ENCODE measurements at regions not wholly inside any gene's neighbourhood (a gene's known extent, or its start where the extent isn't known, plus 50 kb on each side); places are given as distances from the start of the nearest gene placed in this dataset.
A peak's percentile ranks its signal among the peaks of the same experiment; 100 is the strongest.

DNA sequence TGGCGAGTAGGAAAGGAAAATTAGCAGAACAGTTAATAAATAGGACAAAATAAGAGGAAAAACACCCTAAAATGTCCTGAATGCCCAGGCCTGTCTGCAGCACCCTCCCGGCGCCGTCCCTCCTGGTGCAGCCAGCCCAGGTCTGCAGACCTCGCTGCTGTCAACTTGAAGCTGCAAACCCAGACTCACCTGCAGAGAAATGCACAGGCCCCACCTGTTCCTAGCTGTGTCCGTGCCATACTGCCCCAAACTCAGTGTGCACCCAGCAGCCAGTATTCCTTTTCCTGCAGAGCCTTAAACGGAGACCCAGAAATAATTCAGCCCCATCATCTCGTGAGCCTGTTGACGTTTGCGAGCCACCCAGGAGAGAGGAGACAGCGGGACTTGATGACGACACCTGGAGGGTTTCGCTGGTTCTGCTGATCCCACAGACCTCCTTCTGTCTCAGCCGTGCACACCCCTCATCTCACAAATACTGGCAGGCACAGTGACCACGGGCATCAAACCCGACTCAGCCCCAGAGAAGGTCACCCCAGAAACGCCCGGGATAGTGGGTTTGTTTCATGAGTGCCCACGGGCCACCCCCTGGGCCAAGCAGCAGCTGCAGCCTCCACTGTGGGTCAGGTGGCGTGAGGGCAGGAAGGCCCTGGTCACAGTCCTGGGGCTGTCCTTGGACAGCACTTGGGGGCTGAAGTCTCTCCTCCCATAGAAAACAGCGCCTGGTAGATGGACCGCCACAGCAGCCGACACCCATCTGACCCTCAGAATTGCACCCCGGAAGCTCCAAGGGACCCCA, 239.5 kb upstream of the SALL3 start:
- Histone ChIP-seq H3K36me3 (no peaks in the 10 kb centered on the region), H3K4me1 (no peaks in the 10 kb centered on the region), H3K27ac (no peak overlapping the region), H3K4me3 (no peak overlapping the region), H3K9me3 (no peaks in the 10 kb centered on the region), H3K27me3 (peaks cover 0 to 10% of the 10 kb centered on the region in 2 donors)
- intact Hi-C loops (cut with DNase I), result no loop called here
- ATAC-seq (no peak), DNase-seq (no peak)
- TF ChIP-seq, protein P1, sequence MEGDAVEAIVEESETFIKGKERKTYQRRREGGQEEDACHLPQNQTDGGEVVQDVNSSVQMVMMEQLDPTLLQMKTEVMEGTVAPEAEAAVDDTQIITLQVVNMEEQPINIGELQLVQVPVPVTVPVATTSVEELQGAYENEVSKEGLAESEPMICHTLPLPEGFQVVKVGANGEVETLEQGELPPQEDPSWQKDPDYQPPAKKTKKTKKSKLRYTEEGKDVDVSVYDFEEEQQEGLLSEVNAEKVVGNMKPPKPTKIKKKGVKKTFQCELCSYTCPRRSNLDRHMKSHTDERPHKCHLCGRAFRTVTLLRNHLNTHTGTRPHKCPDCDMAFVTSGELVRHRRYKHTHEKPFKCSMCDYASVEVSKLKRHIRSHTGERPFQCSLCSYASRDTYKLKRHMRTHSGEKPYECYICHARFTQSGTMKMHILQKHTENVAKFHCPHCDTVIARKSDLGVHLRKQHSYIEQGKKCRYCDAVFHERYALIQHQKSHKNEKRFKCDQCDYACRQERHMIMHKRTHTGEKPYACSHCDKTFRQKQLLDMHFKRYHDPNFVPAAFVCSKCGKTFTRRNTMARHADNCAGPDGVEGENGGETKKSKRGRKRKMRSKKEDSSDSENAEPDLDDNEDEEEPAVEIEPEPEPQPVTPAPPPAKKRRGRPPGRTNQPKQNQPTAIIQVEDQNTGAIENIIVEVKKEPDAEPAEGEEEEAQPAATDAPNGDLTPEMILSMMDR (IDR thresholded peaks at IDR 0.05), result no peak

DNA sequence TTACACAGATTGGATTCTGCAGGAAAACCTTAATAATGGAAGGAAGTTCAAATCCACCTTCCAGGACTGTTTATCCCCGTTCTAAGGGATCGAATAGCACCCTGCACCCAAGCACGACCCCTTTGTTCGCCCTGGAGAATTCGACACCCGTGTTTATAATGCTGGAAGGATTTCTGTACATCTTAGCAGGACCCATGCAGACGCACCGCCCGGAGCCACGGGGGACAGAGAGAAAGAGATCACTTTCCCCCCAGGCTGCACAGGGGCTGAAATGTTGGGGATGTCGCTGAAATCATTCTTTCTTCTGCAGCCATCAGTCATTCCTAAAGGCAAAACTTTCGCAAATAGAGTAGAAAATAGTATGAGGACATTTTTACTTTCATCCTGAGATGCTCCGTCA, 238.7 kb upstream of the SALL3 start:
- intact Hi-C loops (cut with DNase I), result no loop called here
- DNase-seq, result no peak
- Histone ChIP-seq H3K27me3 (peaks cover 0 to 10% of the 10 kb centered on the region in 2 donors), H3K27ac (no peak overlapping the region), H3K4me1 (no peaks in the 10 kb centered on the region), H3K36me3 (no peaks in the 10 kb centered on the region), H3K4me3 (no peak overlapping the region), H3K9me3 (no peaks in the 10 kb centered on the region)
- TF ChIP-seq, protein P1 (IDR thresholded peaks at IDR 0.05), result no peak
- no peak for ATAC-seq

DNA sequence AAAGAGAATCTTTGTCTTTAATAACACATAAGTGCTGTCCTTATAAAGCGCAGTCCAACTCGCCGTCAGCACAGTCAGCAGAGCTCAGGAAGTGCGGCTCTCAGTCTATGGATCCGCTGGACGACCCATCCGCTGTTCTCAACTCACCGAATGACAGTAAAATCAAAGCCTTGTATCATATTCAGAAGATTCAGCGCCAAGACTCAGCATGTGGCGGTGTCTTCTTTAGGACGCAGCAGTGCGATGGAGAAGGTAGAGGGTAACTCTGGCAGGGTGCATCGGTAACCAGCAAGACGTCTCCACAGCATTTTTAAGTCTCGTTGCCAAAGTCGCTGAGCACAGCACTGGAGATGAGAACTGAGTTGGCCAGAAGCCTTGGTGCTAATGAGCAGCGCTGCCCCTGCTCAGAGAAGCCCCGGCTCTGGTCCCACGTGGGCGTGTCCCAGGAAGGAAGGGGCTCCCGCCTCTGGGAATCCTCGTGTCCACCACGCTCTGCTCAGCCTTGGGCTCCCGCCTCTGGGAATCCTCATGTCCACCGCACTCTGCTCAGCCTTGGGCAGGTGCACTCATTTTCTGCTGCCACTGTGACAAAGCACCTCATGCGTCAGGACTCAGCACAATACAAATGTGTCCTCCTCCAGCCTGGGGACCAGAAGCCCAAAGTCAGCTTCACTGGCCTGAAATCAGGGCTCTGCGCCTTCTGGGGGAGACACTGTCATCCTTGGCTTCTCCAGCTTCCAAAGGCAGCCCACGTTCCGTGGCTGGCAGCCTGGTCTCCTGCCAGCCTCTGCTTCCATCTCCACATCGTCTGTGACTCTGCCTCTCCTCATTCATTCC, 238.0 kb upstream of the SALL3 start:
- no peak for ATAC-seq
- Histone ChIP-seq H3K27ac (no peak overlapping the region), H3K36me3 (no peaks in the 10 kb centered on the region), H3K4me3 (no peak overlapping the region), H3K9me3 (no peaks in the 10 kb centered on the region), H3K27me3 (peaks cover 0 to 16% of the 10 kb centered on the region in 2 donors), H3K4me1 (no peaks in the 10 kb centered on the region)
- intact Hi-C loops (cut with DNase I), result no loop called here
- TF ChIP-seq, protein P1 (IDR thresholded peaks at IDR 0.05), result no peak
- peak in 1 of 4 donors; percentile 2 for DNase-seq

DNA sequence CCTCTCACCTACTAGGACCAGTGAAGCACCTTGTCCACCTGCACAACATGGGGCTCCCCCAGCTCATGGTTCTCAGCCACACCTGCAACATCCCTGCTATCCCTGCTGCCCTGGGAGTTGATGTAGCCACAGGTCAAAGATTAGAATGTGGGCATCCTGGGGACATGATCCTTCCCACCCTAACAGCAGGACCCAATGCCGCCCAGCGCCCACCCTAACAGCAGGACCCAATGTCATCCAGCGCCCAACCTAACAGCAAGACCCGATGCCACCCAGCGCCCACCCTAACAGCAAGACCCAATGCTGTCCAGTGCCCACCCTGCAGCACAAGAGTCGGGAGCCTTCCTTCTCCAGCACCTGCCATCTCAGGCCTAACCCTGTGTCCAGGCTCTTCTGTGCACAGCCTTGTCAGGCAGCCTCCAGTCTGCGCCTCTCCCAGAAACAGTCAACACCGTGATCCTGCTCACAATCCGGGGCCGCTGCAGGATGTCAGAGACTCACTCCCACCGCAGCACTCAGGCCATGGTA, 237.3 kb upstream of the SALL3 start:
- no peaks in the 10 kb centered on the region for H3K9me3 ChIP-seq
- intact Hi-C loops (cut with DNase I), result no loop called here
- TF ChIP-seq, protein P1 (IDR thresholded peaks at IDR 0.05), result no peak
- H3K27me3 ChIP-seq, result peaks cover 0 to 17% of the 10 kb centered on the region in 2 donors
- ATAC-seq (no peak), DNase-seq (no peak)
- H3K36me3 ChIP-seq, result no peaks in the 10 kb centered on the region
- H3K4me3 ChIP-seq, result no peak overlapping the region
- no peaks in the 10 kb centered on the region for H3K4me1 ChIP-seq
- H3K27ac ChIP-seq, result no peak overlapping the region

DNA sequence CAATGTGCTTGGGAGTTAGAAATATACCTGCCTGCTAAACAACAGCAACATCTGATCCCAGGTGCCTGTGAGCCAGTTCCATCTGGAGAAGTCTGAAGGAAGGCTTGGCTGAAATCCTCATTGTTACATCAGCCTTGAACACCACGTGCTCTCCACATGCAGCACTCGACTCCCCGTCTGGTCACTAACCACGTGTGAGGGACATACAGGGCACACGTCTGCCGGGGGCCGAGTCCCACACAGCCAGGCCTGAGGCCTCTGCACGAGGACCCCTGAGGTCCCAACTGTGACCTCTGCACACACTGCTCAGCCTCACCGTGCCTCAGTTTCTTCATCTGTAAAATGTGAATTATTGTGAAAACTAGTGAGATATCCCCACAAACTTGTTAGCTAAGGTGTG, 236.5 kb upstream of the SALL3 start:
- H3K4me1 ChIP-seq, result no peaks in the 10 kb centered on the region
- intact Hi-C loops (cut with DNase I), result no loop called here
- H3K4me3 ChIP-seq, result no peak overlapping the region
- H3K36me3 ChIP-seq, result no peaks in the 10 kb centered on the region
- DNase-seq (no peak), ATAC-seq (no peak)
- no peak overlapping the region for H3K27ac ChIP-seq
- no peaks in the 10 kb centered on the region for H3K9me3 ChIP-seq
- peaks cover 0 to 17% of the 10 kb centered on the region in 2 donors for H3K27me3 ChIP-seq
- TF ChIP-seq, protein P1 (IDR thresholded peaks at IDR 0.05), result no peak

Data from left lung (tissue), 4 donors.